ENCODE measurements at regions not wholly inside any gene's neighbourhood (a gene's known extent, or its start where the extent isn't known, plus 50 kb on each side); places are given as distances from the start of the nearest gene placed in this dataset.

GRCh38 chr12:126936181-126936851, 1330.7 kb upstream of the TMEM132C start:
- DNase-seq (ENCODE audit: low read depth in 1 of 2, low spot score in 2 of 2) (no peak), FAIRE-seq (no peak)
- Histone ChIP-seq H3K27ac (ENCODE audit: low read depth, low read length) (no peak overlapping the region), H3K23ac (ENCODE audit: insufficient read length) (no peak overlapping the region), H4K5ac (ENCODE audit: insufficient read length, low read depth, low read length) (no peak overlapping the region), H2AFZ (ENCODE audit: low read length) (no peak overlapping the region), H2AK5ac (ENCODE audit: low read depth, low read length) (no peak overlapping the region), H3K56ac (replicated peaks; ENCODE audit: insufficient read length, low read depth, low read length) (no peak overlapping the region), H2BK12ac (ENCODE audit: low read depth, low read length) (no peak overlapping the region), H3K27me3 (replicated peaks in 1 of 4; ENCODE audit: control insufficient read depth in 3 of 4, extremely low read depth in 1 of 4, insufficient read depth in 3 of 4, low read length in 3 of 4) (no peaks in the 10 kb centered on the region), H2BK20ac (ENCODE audit: low read length) (no peak overlapping the region), H3K4me3 (ENCODE audit: extremely low read depth in 1 of 4, insufficient read depth in 2 of 4, low read depth in 3 of 4, low read length in 4 of 4) (no peak overlapping the region), H3K4me2 (ENCODE audit: insufficient read depth in 1 of 2, low read depth in 2 of 2, low read length in 2 of 2) (no peak overlapping the region), H4K91ac (replicated peaks; ENCODE audit: insufficient read length, low read length) (no peak overlapping the region), H3K79me1 (ENCODE audit: low read depth, low read length) (no peaks in the 10 kb centered on the region), H3K4me1 (replicated peaks in 1 of 4; ENCODE audit: control insufficient read depth in 3 of 4, insufficient read depth in 4 of 4, low read length in 3 of 4) (no peaks in the 10 kb centered on the region), H2BK15ac (ENCODE audit: low read length) (no peak overlapping the region), H3K14ac (ENCODE audit: insufficient read length) (no peak overlapping the region), H3K9me3 (ENCODE audit: insufficient read depth in 2 of 2, low read depth in 1 of 2, low read length in 1 of 2) (0 out of 4 replicates have a peak, but pooled peaks cover 0 to under 1% of the 10 kb centered on the region in 2 experiments), H3K36me3 (ENCODE audit: control insufficient read depth in 2 of 4, insufficient read depth in 4 of 4, low read length in 3 of 4) (no peaks in the 10 kb centered on the region), H3K18ac (ENCODE audit: extremely low read depth, low read length) (no peak overlapping the region), H4K20me1 (replicated peaks in 1 of 2; ENCODE audit: control insufficient read depth in 1 of 2, insufficient read depth in 2 of 2, low read length in 2 of 2) (no peaks in the 10 kb centered on the region), H2BK120ac (replicated peaks; ENCODE audit: low read depth, low read length) (no peak overlapping the region), H3K23me2 (ENCODE audit: low read depth, low read length) (no peaks in the 10 kb centered on the region), H2BK5ac (ENCODE audit: low read depth, low read length) (no peak overlapping the region), H3K79me2 (ENCODE audit: control insufficient read depth in 1 of 2, insufficient read depth in 2 of 2, low read length in 2 of 2) (no peaks in the 10 kb centered on the region), H3K9ac (replicated peaks in 1 of 4; ENCODE audit: extremely low read depth in 1 of 4, low read depth in 3 of 4, low read length in 3 of 4) (no peak overlapping the region), H4K8ac (ENCODE audit: extremely low read depth, insufficient read depth, low read length) (no peak overlapping the region), H3K4ac (replicated peaks; ENCODE audit: insufficient read length, low read depth, low read length) (no peak overlapping the region)
- ChIA-PET CTCF (ENCODE audit: partially characterized antibody) (interaction anchor here (1.1 kb wide), 1 partner anchor 232 kb away, joined by 3 read pairs; no protein-coding TSS in a partner anchor), POLR2A (ENCODE audit: partially characterized antibody) (no interaction called here)
- 81% methylated on average over 11 of the region's 11 CpGs; no CpG with 5 or more reads in 1 of the 2 experiments for WGBS, 2 experiments (ENCODE audit: extremely low coverage in 1 of 2, insufficient coverage in 1 of 2, insufficient read length in 1 of 2, insufficient replicate concordance in 2 of 2, low coverage in 1 of 2, low lambda C conversion rate in 2 of 2, missing lambda C conversion rate in 1 of 2)
- no peak for TF ChIP-seq GABPA (IDR thresholded peaks at IDR 0.05; ENCODE audit: borderline replicate concordance, insufficient read depth, low read length)
- TF ChIP-seq CHD1 (IDR thresholded peaks at IDR 0.05; ENCODE audit: low read depth, low read length): no peak
- no peak for TF ChIP-seq KDM1A (IDR thresholded peaks at IDR 0.05; ENCODE audit: borderline replicate concordance, low read length)
- no peak for TF ChIP-seq BACH1 (IDR thresholded peaks at IDR 0.05; ENCODE audit: low read length)
- no peak for TF ChIP-seq TAF1 (IDR thresholded peaks at IDR 0.05; ENCODE audit: low read depth, low read length)
- no peak for TF ChIP-seq EP300 (IDR thresholded peaks at IDR 0.05; ENCODE audit: borderline replicate concordance in 1 of 2, low read depth in 2 of 2, low read length in 2 of 2)
- no peak for TF ChIP-seq EZH2 (IDR thresholded peaks at IDR 0.05; ENCODE audit: low read depth, low read length, severe bottlenecking)
- no peak for TF ChIP-seq RFX5 (IDR thresholded peaks at IDR 0.05; ENCODE audit: borderline replicate concordance, low read depth, low read length)
- no peak for TF ChIP-seq MAFK (IDR thresholded peaks at IDR 0.05; ENCODE audit: low read depth, low read length)
- no peak for TF ChIP-seq ZNF274 (IDR thresholded peaks at IDR 0.05; ENCODE audit: borderline replicate concordance, extremely low read depth, low read length)
- TF ChIP-seq RBBP5 (IDR thresholded peaks at IDR 0.05; ENCODE audit: borderline replicate concordance, low read depth, low read length): no peak
